ENCODE measurements at regions not wholly inside any gene's neighbourhood (a gene's known extent, or its start where the extent isn't known, plus 50 kb on each side); places are given as distances from the start of the nearest gene placed in this dataset.
"Not testable (repeated sequence)": the region's sequence is repeated elsewhere in the genome, so short reads cannot be mapped to it uniquely, and the experiment has no call there.

DNA sequence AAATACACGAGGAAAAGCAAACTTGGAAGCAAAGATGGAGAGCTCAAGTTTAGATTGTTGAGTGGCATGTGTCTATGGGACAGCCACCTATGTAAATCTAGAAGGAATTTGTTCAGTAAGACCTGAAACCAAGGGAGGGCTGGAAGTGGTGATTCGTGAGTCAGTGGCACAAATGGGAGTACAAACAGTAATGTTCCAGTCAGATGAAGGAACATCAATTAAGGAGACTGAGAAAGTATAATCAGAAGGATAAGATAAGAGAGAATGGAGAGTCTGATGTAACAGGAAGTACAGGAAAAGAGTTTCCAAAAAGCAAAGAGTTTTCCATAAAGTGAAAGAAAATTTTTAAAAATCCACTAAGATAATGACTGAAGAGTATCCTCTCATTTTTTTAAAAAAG is 544.2 kb downstream of the KIF20B start:
- Mint-ChIP-seq H3K27me3 (no peaks in the 10 kb centered on the region), H3K9me3 (peaks cover 0 to 4% (median 0%) of the 10 kb centered on the region in 3 donors), H3K36me3 (no peaks in the 10 kb centered on the region), H3K27ac (no peak overlapping the region), H3K4me1 (no peaks in the 10 kb centered on the region), H3K4me3 (no peak overlapping the region)
- Histone ChIP-seq H3K36me3 (ENCODE audit: control insufficient read depth in 2 of 2, extremely low read depth in 1 of 2, insufficient read depth in 1 of 2, low read length in 1 of 2) (no peaks in the 10 kb centered on the region), H3K4me1 (ENCODE audit: control insufficient read depth in 1 of 2, extremely low read depth in 1 of 2, insufficient read depth in 2 of 2, low read length in 2 of 2) (no peaks in the 10 kb centered on the region), H3K27me3 (replicated peaks in 1 of 2; ENCODE audit: control insufficient read depth in 2 of 2, extremely low read depth in 1 of 2, insufficient read depth in 2 of 2, low read length in 1 of 2) (no peaks in the 10 kb centered on the region), H3K9me3 (no peaks in the 10 kb centered on the region), H3K27ac (ENCODE audit: low read length) (no peak overlapping the region), H3K4me3 (ENCODE audit: control insufficient read depth in 1 of 2, extremely low read depth in 1 of 2, low read length in 1 of 2) (no peak overlapping the region)
- ChIA-PET CTCF (no interaction called here), POLR2A (no interaction called here)
- 43% methylated on average over 2 of the region's 2 CpGs for WGBS (ENCODE audit: insufficient coverage)
- no peak for ATAC-seq (replicated peaks in 1 of 4)
- no peak for DNase-seq

DNA sequence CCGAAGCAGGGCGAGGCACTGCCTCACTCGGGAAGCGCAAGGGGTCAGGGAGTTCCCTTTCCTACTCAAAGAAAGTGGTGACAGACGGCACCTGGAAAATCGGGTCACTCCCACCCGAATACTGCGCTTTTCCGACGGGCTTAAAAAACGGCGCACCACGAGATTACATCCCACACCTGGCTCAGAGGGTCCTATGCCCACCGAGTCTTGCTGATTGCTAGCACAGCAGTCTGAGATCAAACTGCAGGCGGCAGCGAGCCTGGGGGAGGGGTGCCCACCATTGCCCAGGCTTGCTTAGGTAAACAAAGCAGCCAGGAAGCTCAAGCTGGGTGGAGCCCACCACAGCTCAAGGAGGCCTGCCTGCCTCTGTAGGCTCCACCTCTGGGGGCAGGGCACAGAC is 549.4 kb downstream of the KIF20B start:
- DNase-seq; H3K27ac Mint-ChIP-seq; H3K36me3 ChIP-seq (ENCODE audit: control insufficient read depth in 2 of 2, extremely low read depth in 1 of 2, insufficient read depth in 1 of 2, low read length in 1 of 2); H3K4me1 Mint-ChIP-seq; H3K4me1 ChIP-seq (ENCODE audit: control insufficient read depth in 1 of 2, extremely low read depth in 1 of 2, insufficient read depth in 2 of 2, low read length in 2 of 2); H3K27me3 Mint-ChIP-seq; H3K4me3 Mint-ChIP-seq; H3K9me3 Mint-ChIP-seq; H3K4me3 ChIP-seq (ENCODE audit: control insufficient read depth in 1 of 2, extremely low read depth in 1 of 2, low read length in 1 of 2); H3K27me3 ChIP-seq (replicated peaks in 1 of 2; ENCODE audit: control insufficient read depth in 2 of 2, extremely low read depth in 1 of 2, insufficient read depth in 2 of 2, low read length in 1 of 2); H3K9me3 ChIP-seq; CTCF ChIA-PET; POLR2A ChIA-PET; H3K27ac ChIP-seq (ENCODE audit: low read length); H3K36me3 Mint-ChIP-seq; ATAC-seq (replicated peaks in 1 of 4): not testable (repeated sequence)
- 94% methylated on average over 11 of the region's 16 CpGs for WGBS (ENCODE audit: insufficient coverage)

DNA sequence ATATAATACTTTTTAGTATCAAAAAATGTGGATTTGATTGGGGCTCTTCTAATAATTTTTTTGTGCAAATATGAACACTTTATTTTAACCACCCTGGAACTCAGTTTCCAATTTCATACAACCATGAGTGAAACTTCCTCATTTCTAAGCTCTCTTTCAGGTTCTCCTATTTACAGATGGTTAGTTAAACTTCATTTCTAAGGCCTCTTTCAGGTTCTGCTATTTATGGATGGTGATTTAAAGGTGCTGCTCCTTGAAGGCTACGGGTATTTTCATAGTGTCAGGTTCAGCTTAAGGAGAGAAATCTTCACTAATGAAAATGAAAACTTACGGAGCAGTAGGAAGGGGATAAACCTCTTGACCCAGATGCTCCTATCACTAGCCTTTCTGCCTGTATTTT is 568.3 kb downstream of the KIF20B start:
- ATAC-seq (replicated peaks in 1 of 4) = no peak
- Histone ChIP-seq H3K27me3 (replicated peaks in 1 of 2; ENCODE audit: control insufficient read depth in 2 of 2, extremely low read depth in 1 of 2, insufficient read depth in 2 of 2, low read length in 1 of 2) (no peaks in the 10 kb centered on the region), H3K27ac (ENCODE audit: low read length) (no peak overlapping the region), H3K4me3 (ENCODE audit: control insufficient read depth in 1 of 2, extremely low read depth in 1 of 2, low read length in 1 of 2) (no peak overlapping the region), H3K4me1 (ENCODE audit: control insufficient read depth in 1 of 2, extremely low read depth in 1 of 2, insufficient read depth in 2 of 2, low read length in 2 of 2) (no peaks in the 10 kb centered on the region), H3K9me3 (no peaks in the 10 kb centered on the region), H3K36me3 (ENCODE audit: control insufficient read depth in 2 of 2, extremely low read depth in 1 of 2, insufficient read depth in 1 of 2, low read length in 1 of 2) (no peaks in the 10 kb centered on the region)
- no CpG with 5 or more reads among the region's 2 CpGs for WGBS (ENCODE audit: insufficient coverage)
- Mint-ChIP-seq H3K4me1 (no peaks in the 10 kb centered on the region), H3K9me3 (peaks cover 0 to 13% (median 0%) of the 10 kb centered on the region in 3 donors), H3K27me3 (peaks cover 0 to 5% of the 10 kb centered on the region in 2 donors), H3K27ac (no peak overlapping the region), H3K36me3 (no peaks in the 10 kb centered on the region), H3K4me3 (no peak overlapping the region)
- ChIA-PET POLR2A (no interaction called here), CTCF (no interaction called here)
- DNase-seq = no peak

DNA sequence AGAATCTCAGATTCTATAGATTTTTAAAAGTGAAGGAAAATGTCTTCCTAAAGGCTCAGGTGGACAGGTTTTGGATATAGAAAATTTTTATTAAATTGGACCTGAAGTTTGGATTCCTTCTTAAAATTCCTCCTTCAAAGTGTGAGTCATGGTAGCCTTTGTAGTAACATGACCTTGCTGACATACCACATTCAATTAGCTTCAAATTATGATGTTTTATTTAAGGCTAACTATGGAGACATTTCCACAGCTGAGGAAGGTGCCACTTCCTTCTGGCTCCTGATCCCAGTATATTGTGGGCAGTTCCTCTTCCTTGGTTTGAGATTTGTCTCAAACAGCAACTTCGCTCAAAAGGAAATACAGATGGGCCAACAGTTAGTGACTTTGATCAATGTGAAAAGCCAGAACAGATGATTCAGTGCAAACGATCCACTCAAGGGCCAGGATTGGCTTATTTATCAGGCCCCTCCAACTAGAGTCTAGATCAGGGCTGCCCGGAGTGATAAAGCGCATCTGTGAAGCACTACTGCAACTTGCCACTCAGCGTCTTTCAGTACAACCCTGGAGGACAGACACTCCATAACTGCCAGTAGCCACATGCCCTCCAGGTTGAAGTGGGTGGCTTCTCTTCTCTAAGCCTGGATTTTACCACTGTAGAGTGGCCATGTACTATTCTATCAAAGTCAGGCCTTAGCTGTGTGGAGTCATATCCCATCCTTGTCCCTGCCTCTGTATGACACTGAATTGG is 573.5 kb downstream of the KIF20B start:
- Histone ChIP-seq H3K27me3 (replicated peaks in 1 of 2; ENCODE audit: control insufficient read depth in 2 of 2, extremely low read depth in 1 of 2, insufficient read depth in 2 of 2, low read length in 1 of 2) (no peaks in the 10 kb centered on the region), H3K27ac (ENCODE audit: low read length) (no peak overlapping the region), H3K9me3 (no peaks in the 10 kb centered on the region), H3K4me1 (ENCODE audit: control insufficient read depth in 1 of 2, extremely low read depth in 1 of 2, insufficient read depth in 2 of 2, low read length in 2 of 2) (no peaks in the 10 kb centered on the region), H3K4me3 (ENCODE audit: control insufficient read depth in 1 of 2, extremely low read depth in 1 of 2, low read length in 1 of 2) (no peak overlapping the region), H3K36me3 (ENCODE audit: control insufficient read depth in 2 of 2, extremely low read depth in 1 of 2, insufficient read depth in 1 of 2, low read length in 1 of 2) (no peaks in the 10 kb centered on the region)
- no peaks in the 10 kb centered on the region for H3K36me3 Mint-ChIP-seq
- ATAC-seq (replicated peaks in 1 of 4) (no peak), DNase-seq (no peak)
- WGBS (ENCODE audit: insufficient coverage) = 70% methylated on average over 5 of the region's 5 CpGs
- H3K9me3 Mint-ChIP-seq = peaks cover 0 to 2% (median 0%) of the 10 kb centered on the region in 3 donors
- H3K27me3 Mint-ChIP-seq = peaks cover 0 to 5% of the 10 kb centered on the region in 2 donors
- ChIA-PET CTCF (no interaction called here), POLR2A (no interaction called here)
- H3K4me3 Mint-ChIP-seq = no peak overlapping the region
- no peak overlapping the region for H3K27ac Mint-ChIP-seq
- H3K4me1 Mint-ChIP-seq = no peaks in the 10 kb centered on the region

DNA sequence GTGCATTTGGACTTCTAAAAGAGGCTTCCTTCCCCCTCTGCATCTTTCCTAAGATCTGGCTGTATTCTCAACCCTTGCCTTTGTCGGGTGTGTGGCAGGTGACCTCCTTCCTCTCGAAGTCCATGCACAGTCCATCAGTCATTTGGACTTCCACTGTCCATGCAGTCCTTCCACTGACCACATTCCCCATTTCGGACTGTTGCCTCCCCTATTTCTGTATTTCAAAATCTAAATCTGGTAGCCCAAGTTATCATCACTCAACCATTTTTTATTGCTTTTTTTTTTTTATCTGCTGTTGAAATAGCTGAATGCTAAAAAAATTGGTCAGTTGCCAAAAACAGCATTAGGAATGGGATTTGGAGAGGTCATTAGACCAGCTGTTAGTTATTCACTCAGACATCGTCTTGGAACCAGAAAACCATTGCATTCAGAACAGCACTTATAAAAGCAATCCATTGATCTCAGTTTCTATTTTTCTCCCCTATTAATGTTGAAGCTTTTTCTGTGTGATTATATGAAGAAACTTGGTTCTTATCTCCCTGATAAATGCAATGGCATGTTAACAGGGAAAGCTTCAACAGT is 575.6 kb downstream of the KIF20B start:
- CTCF ChIA-PET = no interaction called here
- no peaks in the 10 kb centered on the region for H3K4me1 Mint-ChIP-seq
- H3K9me3 Mint-ChIP-seq = peaks cover 0 to 2% (median 0%) of the 10 kb centered on the region in 3 donors
- H3K4me3 ChIP-seq (ENCODE audit: control insufficient read depth in 1 of 2, extremely low read depth in 1 of 2, low read length in 1 of 2) = no peak overlapping the region
- H3K4me1 ChIP-seq (ENCODE audit: control insufficient read depth in 1 of 2, extremely low read depth in 1 of 2, insufficient read depth in 2 of 2, low read length in 2 of 2) = no peaks in the 10 kb centered on the region
- POLR2A ChIA-PET = interaction anchor here (0.6 kb wide), 2 partner anchors 9 to 217 kb away, joined by 3 read pairs; no protein-coding TSS in a partner anchor
- H3K36me3 Mint-ChIP-seq = no peaks in the 10 kb centered on the region
- no peak overlapping the region for H3K27ac ChIP-seq (ENCODE audit: low read length)
- ATAC-seq (replicated peaks in 1 of 4) (no peak), DNase-seq (no peak)
- no peak overlapping the region for H3K4me3 Mint-ChIP-seq
- peaks cover 0 to 1% of the 10 kb centered on the region in 2 donors for H3K27me3 Mint-ChIP-seq
- no peak overlapping the region for H3K27ac Mint-ChIP-seq
- no peaks in the 10 kb centered on the region for H3K9me3 ChIP-seq
- 80% methylated on average over 2 of the region's 4 CpGs for WGBS (ENCODE audit: insufficient coverage)
- H3K27me3 ChIP-seq (replicated peaks in 1 of 2; ENCODE audit: control insufficient read depth in 2 of 2, extremely low read depth in 1 of 2, insufficient read depth in 2 of 2, low read length in 1 of 2) = no peaks in the 10 kb centered on the region
- no peaks in the 10 kb centered on the region for H3K36me3 ChIP-seq (ENCODE audit: control insufficient read depth in 2 of 2, extremely low read depth in 1 of 2, insufficient read depth in 1 of 2, low read length in 1 of 2)

DNA sequence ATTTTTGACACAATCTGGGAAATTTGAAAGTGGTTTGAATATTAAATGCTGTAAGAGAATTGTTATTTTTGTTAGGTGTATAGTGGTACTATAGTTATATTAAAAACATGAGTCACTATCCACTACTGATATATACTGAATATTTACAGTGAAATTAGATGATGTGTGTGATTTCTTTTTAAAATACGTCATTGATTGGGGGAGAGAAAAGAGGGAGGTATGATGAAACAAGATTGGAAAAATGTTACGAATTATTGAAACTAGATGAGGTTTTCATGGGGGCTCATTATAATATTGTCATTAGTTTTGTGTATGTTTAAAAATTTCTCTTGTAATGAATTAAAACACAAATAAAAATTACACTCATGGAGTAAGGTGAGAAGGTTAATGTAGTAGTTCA is 571.4 kb downstream of the HTR7 start:
- no CpG with 5 or more reads among the region's 2 CpGs for WGBS (ENCODE audit: insufficient coverage)
- CTCF ChIA-PET = no interaction called here
- no peaks in the 10 kb centered on the region for H3K36me3 Mint-ChIP-seq
- ATAC-seq (replicated peaks in 1 of 4) (no peak), DNase-seq (no peak)
- no peak overlapping the region for H3K4me3 Mint-ChIP-seq
- H3K4me3 ChIP-seq (ENCODE audit: control insufficient read depth in 1 of 2, extremely low read depth in 1 of 2, low read length in 1 of 2) = no peak overlapping the region
- H3K4me1 ChIP-seq (ENCODE audit: control insufficient read depth in 1 of 2, extremely low read depth in 1 of 2, insufficient read depth in 2 of 2, low read length in 2 of 2) = no peaks in the 10 kb centered on the region
- H3K27me3 ChIP-seq (replicated peaks in 1 of 2; ENCODE audit: control insufficient read depth in 2 of 2, extremely low read depth in 1 of 2, insufficient read depth in 2 of 2, low read length in 1 of 2) = no peaks in the 10 kb centered on the region
- H3K27ac ChIP-seq (ENCODE audit: low read length) = no peak overlapping the region
- H3K27me3 Mint-ChIP-seq = peaks cover 0 to 5% of the 10 kb centered on the region in 2 donors
- H3K9me3 Mint-ChIP-seq = no peaks in the 10 kb centered on the region
- H3K4me1 Mint-ChIP-seq = no peaks in the 10 kb centered on the region
- no peaks in the 10 kb centered on the region for H3K9me3 ChIP-seq
- no peak overlapping the region for H3K27ac Mint-ChIP-seq
- POLR2A ChIA-PET = interaction anchor here in 1 of 2 donors (0.6 kb wide), 1 partner anchor 9 kb away, joined by 3 read pairs; no protein-coding TSS in a partner anchor
- H3K36me3 ChIP-seq (ENCODE audit: control insufficient read depth in 2 of 2, extremely low read depth in 1 of 2, insufficient read depth in 1 of 2, low read length in 1 of 2) = no peaks in the 10 kb centered on the region

Data from T-cell (primary cell).